Muscle layer of colon (tissue), 2 donors: ENCODE measurements at regions not wholly inside any gene's neighbourhood (a gene's known extent, or its start where the extent isn't known, plus 50 kb on each side); places are given as distances from the start of the nearest gene placed in this dataset.

Experiments
- H3K27ac ChIP-seq: one replicate; pipeline ENCODE4 v1.7.0; 2013; ENCODE audit warnings: low read depth, mild to moderate bottlenecking, low read length, moderate library complexity
- H3K27me3 ChIP-seq, 2 donors: one replicate each; pipeline ENCODE4 v1.7.0; 2013; ENCODE audit warnings: low read length in 2 of 2, mild to moderate bottlenecking in 2 of 2; ENCODE audit not compliant: insufficient read depth in 2 of 2, control insufficient read depth in 1 of 2
- H3K36me3 ChIP-seq: one replicate; pipeline ENCODE4 v1.7.0; 2013; ENCODE audit warnings: mild to moderate bottlenecking, low read length; ENCODE audit not compliant: insufficient read depth
- H3K4me1 ChIP-seq: one replicate; pipeline ENCODE4 v1.7.0; 2013; ENCODE audit warnings: mild to moderate bottlenecking, low read length; ENCODE audit not compliant: insufficient read depth
- H3K4me3 ChIP-seq, 2 donors: one replicate each; pipeline ENCODE4 v1.7.0; 2013; ENCODE audit warnings: low read length in 2 of 2, low read depth in 1 of 2, mild to moderate bottlenecking in 1 of 2, moderate library complexity in 1 of 2
- H3K9ac ChIP-seq: one replicate; pipeline ENCODE4 v1.7.0; 2013; ENCODE audit warnings: low read length
- H3K9me3 ChIP-seq: one replicate; pipeline ENCODE4 v1.7.0; 2013; ENCODE audit warnings: mild to moderate bottlenecking, low read length
- donor health status: abdominal sarcoma.
- donor health status: Adenocarcinoma of cecum.

DNA sequence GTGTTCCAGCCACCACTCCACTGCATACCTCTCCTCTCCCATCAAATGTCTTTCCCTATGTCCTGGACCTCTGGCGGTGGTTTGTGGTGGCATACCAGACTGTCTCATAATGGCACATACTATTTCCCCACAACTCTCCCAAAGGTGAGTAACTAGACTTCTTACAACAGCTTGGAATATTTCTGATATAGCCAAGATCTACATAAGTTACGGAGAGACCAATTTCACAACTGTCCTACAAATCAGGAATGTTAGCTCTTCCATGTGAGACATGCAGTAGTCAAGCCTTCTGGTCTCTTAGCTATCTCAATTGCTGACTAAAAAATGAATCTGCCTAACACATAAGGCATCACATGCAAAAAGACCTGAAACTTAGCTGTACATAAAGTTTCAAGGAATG lies 588.9 kb downstream of the RNF144B start:
- H3K4me3 ChIP-seq, result no peak overlapping the region
- H3K27ac ChIP-seq, result no peak overlapping the region
- H3K36me3 ChIP-seq, result no peaks in the 10 kb centered on the region
- no peaks in the 10 kb centered on the region for H3K27me3 ChIP-seq
- H3K9ac ChIP-seq, result no peak overlapping the region
- no peaks in the 10 kb centered on the region for H3K9me3 ChIP-seq
- peaks cover 17% of the 10 kb centered on the region for H3K4me1 ChIP-seq

DNA sequence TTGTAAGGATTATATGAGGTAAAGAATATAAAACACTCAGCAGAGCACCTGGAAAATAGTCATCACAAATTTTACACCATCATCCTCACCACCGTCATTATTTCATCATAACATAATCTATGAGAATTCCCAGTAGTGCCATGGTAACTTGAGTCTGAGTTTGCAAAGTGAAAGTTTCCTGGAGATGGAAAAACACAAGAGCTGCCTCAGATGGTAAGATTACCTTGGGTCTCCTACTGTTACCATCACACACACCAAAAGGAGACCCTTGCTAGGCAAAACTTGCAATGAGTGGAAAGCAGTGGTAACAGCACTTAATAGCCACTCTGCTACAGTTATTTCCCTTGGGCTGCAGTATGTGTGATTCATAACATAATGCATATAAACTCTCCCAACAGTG lies 589.8 kb downstream of the RNF144B start:
- Histone ChIP-seq H3K36me3 (no peaks in the 10 kb centered on the region), H3K4me3 (no peak overlapping the region), H3K27ac (no peak overlapping the region), H3K9ac (no peak overlapping the region), H3K27me3 (no peaks in the 10 kb centered on the region), H3K4me1 (peaks cover 17% of the 10 kb centered on the region), H3K9me3 (no peaks in the 10 kb centered on the region)

DNA sequence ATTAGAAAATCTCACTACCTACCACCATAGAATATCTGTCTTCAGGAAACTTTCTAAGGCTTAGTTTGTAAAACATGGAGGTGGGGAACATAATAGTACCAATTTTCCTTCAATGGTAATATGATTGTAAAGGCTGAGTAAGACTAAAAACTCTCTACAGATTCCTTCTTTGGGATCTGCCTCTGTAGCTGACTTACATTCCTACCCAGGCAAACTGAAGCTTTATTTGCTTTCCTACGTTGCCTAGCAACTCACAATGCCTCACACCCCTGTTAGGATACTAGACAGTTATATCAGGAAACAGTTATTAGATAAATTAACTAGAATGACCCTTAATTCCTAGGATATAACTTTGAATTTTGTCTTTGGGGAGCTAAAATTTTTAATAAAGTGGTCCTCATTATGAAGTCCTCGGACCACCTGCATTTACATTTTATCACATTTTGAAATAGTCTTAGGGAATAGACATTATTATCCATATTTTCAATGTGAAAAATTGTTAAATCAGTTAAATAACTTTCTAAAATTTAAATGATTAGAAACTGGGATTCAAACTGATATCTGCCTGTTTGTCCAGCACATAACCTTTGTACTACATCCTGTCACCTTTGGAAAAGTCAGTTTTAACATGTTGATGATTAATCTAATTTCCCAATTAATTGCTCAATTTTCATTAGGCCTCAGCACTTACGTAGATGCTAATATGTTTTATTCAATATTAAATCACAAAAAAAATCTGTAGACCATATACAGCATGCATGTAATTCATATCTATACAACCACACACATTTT lies 591.4 kb downstream of the RNF144B start:
- H3K27ac ChIP-seq, result no peak overlapping the region
- H3K9ac ChIP-seq, result no peak overlapping the region
- H3K4me3 ChIP-seq, result no peak overlapping the region
- H3K36me3 ChIP-seq, result no peaks in the 10 kb centered on the region
- no peaks in the 10 kb centered on the region for H3K27me3 ChIP-seq
- no peaks in the 10 kb centered on the region for H3K9me3 ChIP-seq
- peaks cover 17% of the 10 kb centered on the region for H3K4me1 ChIP-seq

DNA sequence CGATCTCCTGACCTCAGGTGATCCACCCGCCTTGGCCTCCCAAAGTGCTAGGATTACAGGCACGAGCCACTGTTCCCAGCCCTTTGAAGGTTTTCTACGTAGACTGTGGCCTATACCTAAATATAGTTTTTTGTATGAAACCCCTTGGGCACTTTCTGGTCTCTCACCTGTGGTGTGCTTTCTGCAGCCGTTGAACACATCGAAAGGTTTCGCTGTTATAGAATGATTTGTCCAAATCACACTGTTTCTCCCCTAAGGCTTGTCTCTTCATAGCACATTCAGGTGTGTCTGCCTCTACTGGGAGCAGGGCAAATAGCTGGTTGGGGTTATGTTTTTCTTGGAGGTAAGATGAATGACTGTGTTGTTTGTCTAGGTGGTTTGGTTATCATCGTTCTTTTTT lies 597.9 kb downstream of the RNF144B start:
- Histone ChIP-seq H3K9ac (no peak overlapping the region), H3K4me1 (no peaks in the 10 kb centered on the region), H3K4me3 (no peak overlapping the region), H3K27ac (no peak overlapping the region), H3K27me3 (no peaks in the 10 kb centered on the region), H3K9me3 (no peaks in the 10 kb centered on the region), H3K36me3 (no peaks in the 10 kb centered on the region)

DNA sequence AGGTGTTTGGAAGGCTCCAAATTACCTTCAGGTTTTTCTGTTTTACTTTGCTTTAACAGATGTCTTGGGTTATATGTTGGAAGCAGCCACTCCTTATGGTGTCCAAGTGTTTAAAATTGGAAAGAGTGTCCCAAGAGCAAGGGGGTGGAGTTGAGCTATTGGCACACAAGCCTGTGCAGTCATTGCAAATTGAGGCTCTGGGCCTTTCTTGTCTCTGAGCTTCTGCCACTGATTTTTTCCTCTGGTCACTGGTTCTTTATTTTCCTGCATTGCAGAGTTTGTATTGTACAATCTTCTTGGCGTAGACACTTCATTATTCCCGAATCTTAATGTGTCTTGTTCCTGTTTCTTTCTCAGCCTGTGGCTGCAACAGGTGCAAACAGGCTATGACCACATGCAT lies 598.8 kb downstream of the RNF144B start:
- no peaks in the 10 kb centered on the region for H3K27me3 ChIP-seq
- H3K9ac ChIP-seq, result no peak overlapping the region
- H3K9me3 ChIP-seq, result no peaks in the 10 kb centered on the region
- peaks cover 4% of the 10 kb centered on the region for H3K4me1 ChIP-seq
- no peak overlapping the region for H3K27ac ChIP-seq
- H3K4me3 ChIP-seq, result no peak overlapping the region
- no peaks in the 10 kb centered on the region for H3K36me3 ChIP-seq

DNA sequence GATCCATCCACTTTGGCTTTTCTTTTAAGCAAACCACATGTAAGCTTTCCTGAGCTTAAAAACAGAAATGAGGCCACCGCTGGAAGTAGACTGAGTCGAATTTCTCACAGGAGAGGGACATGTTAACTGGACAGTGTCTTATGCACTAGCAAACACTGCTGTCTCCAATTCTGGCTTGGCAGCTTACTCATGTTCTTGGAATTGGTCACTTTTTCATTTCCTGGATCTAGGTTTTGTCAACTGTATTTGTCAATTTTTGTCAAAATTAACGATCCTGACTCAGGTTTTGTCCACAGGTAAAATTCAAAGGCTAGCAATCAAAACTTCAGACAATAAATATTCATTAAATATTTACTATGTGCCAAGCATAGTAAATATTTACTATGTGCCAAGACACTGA lies 601.5 kb downstream of the RNF144B start:
- Histone ChIP-seq H3K27ac (no peak overlapping the region), H3K4me1 (peaks cover 4% of the 10 kb centered on the region), H3K9me3 (no peaks in the 10 kb centered on the region), H3K9ac (no peak overlapping the region), H3K27me3 (no peaks in the 10 kb centered on the region), H3K36me3 (no peaks in the 10 kb centered on the region), H3K4me3 (no peak overlapping the region)

DNA sequence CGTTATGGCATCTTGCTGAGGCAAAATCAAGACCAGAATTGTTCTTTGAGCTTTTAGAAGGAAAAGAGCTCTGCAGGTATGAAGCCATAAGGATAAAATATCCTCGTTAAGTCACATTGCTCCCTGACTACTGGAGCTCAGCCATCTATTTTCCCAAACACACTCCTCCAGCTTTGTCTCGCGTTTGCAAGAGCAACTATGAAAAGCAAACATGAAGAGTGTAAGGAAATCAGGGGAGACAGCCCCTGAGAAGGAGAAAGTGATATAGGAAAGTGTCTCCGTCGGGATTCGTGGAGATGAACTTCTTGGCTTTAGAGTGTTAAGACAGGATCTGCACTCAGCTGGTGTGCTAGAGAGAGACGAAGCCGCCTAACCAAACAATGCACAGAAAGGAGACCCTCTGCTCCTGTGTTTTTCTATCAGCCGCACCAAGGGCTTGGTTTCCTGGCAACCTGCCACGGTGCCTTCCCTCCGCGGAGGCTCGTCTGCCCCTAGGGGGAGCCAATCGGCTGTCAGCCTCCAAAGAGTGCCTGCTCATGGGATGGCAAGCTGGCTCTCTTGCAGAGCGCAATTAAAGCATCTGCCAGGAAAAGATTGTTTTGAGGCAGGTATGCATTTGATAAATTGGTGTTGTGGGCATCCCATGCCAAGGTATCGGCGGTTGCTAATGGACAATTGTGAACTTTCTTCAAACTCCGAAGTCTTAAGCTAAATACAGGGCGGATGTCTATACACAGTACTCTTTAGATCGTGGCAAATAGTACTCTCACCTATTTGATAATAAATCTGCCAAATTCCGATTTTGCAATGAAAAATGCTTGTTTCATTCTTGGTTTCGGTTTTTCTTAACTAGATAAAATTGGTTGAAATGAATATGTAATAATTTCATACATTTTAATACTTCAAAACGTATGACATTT lies 603.2 kb downstream of the RNF144B start:
- Histone ChIP-seq H3K9ac (no peak overlapping the region), H3K4me3 (no peak overlapping the region)

DNA sequence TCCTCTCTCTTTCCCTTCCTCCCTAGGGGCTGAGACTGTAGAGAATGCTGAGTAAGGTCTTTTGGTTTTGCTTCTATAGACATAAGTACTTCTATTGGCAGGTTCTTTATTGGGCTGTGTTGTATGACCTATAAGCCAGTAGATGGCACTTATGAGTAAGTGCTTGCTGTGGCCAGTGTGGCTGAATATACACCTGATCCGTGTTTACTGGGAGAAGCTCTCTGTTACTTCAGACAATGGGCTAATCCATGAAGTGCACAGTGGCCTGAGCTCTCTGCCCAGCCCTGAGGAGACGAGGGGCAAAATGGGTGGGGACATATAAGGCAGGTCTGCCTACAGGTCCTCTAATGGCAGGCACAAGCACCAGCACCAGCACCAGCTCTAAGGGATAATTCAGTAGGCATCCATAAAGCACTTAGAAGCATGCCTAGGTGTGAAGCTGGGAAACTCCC lies 610.3 kb downstream of the RNF144B start:
- H3K4me3 ChIP-seq, result no peak overlapping the region
- H3K27ac ChIP-seq, result no peak overlapping the region
- no peaks in the 10 kb centered on the region for H3K36me3 ChIP-seq
- H3K9ac ChIP-seq, result no peak overlapping the region
- H3K9me3 ChIP-seq, result no peaks in the 10 kb centered on the region
- H3K4me1 ChIP-seq, result no peaks in the 10 kb centered on the region
- H3K27me3 ChIP-seq, result no peaks in the 10 kb centered on the region

More for the DNA sequence above, 603.2 kb downstream of the RNF144B start:
- H3K9me3 ChIP-seq, result no peaks in the 10 kb centered on the region
- no peaks in the 10 kb centered on the region for H3K36me3 ChIP-seq
- H3K27ac ChIP-seq, result no peak overlapping the region
- no peaks in the 10 kb centered on the region for H3K27me3 ChIP-seq
- peaks cover 4% of the 10 kb centered on the region for H3K4me1 ChIP-seq

DNA sequence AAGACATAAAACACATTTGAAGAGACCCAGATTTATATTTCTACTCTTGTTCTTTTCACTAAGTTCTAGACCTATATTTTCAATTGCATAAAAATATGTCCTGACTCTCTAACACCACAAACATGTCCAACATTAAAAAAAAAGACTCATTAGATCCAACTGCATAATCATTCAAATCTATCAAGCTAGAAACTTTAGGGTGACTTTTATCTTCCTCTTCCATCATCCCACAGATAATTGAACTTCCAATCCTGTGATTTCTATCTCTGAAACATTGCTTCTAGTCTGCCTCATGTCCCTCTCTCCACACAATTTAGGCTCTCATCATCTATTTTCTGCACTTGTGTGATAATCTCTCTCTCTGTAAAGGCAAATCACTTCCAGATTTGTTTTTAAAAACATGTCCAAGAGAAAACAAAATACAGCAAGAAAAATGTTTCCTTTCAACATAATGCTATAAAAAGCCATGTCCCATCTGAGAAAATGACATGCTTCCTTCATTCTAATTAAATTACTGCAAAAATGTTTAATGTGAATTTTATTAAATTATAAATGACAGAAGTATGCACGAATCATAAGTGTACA lies 615.9 kb downstream of the RNF144B start:
- Histone ChIP-seq H3K4me3 (no peak overlapping the region), H3K36me3 (no peaks in the 10 kb centered on the region), H3K27me3 (no peaks in the 10 kb centered on the region), H3K9ac (no peak overlapping the region), H3K9me3 (no peaks in the 10 kb centered on the region), H3K4me1 (no peaks in the 10 kb centered on the region), H3K27ac (no peak overlapping the region)

DNA sequence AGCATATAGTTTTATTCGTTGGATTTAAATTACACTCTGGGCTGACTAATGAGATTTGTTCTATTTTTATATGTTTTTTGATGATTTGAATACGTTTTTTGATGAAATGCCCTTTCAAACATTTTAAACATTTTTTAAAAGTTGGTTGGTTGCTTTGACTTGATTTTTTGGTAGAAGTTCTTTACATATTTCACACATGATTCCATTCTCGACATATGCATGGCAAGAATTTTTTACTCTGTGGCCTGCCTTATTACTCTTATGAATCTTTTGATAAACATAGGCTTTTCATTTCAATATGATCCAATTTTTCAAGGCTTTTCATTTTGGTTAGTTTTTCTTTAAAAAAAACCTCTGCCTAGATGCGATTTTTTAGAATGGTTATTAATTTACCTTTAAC lies 617.0 kb downstream of the RNF144B start:
- Histone ChIP-seq H3K36me3 (no peaks in the 10 kb centered on the region), H3K27me3 (no peaks in the 10 kb centered on the region), H3K4me1 (no peaks in the 10 kb centered on the region), H3K27ac (no peak overlapping the region), H3K9ac (no peak overlapping the region), H3K4me3 (no peak overlapping the region), H3K9me3 (no peaks in the 10 kb centered on the region)

DNA sequence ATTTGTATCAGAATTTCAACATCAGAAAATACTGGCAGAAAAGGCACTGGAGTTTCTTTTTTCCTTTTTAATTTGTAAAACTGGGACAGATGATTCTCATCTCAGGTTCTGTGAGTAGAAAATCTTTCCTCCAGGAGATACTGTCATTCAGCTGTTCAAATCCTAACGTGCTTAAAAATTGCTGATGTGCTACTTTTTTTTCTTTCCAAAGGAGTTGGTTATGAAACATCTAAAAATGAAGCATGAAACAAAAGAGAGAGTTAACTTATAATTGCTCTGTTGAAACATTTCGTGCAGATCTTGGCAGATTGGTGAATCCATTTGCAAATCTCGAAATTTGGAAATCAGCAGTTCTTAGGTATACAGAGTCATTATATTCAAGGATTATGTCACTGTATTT lies 622.6 kb downstream of the RNF144B start:
- no peaks in the 10 kb centered on the region for H3K4me1 ChIP-seq
- no peak overlapping the region for H3K9ac ChIP-seq
- H3K9me3 ChIP-seq, result no peaks in the 10 kb centered on the region
- no peak overlapping the region for H3K4me3 ChIP-seq
- H3K36me3 ChIP-seq, result no peaks in the 10 kb centered on the region
- H3K27ac ChIP-seq, result no peak overlapping the region
- no peaks in the 10 kb centered on the region for H3K27me3 ChIP-seq
